ENCODE measurements at regions not wholly inside any gene's neighbourhood (a gene's known extent, or its start where the extent isn't known, plus 50 kb on each side); places are given as distances from the start of the nearest gene placed in this dataset.

- H3K4me3 ChIP-seq (replicated peaks in 1 of 2; ENCODE audit: low read depth in 1 of 2, low read length in 2 of 2): no peak overlapping the region
- H3K36me3 ChIP-seq (ENCODE audit: control insufficient read depth in 1 of 2, insufficient read depth in 2 of 2, low read length in 2 of 2): no peaks in the 10 kb centered on the region
- no peak overlapping the region for H3K4me2 ChIP-seq (ENCODE audit: low read length)
- ChIA-PET RAD21 (ENCODE audit: low non-redundant PET in 1 of 2, low total read pairs in 2 of 2, uncharacterized antibody in 2 of 2, unreplicated experiment in 2 of 2) (no interaction called here), CTCF (no interaction called here), POLR2A (no interaction called here)
- no peak overlapping the region for H2AFZ ChIP-seq (ENCODE audit: low read depth, low read length, poor library complexity, severe bottlenecking)
- H3K4me1 ChIP-seq (ENCODE audit: control insufficient read depth in 1 of 2, insufficient read depth in 2 of 2, low read length in 2 of 2): no peaks in the 10 kb centered on the region
- no peak for ATAC-seq
- H4K20me1 ChIP-seq (ENCODE audit: insufficient read depth): no peaks in the 10 kb centered on the region
- intact Hi-C loops (cut with micrococcal nuclease): loop anchor here (10.0 kb wide), 1 partner anchor 805 kb away; no protein-coding TSS in a partner anchor
- H3K9me3 ChIP-seq (ENCODE audit: control insufficient read depth in 1 of 2, insufficient read depth in 1 of 2, low read depth in 1 of 2, low read length in 2 of 2): no peaks in the 10 kb centered on the region
- no peak for DNase-seq (ENCODE audit: low read depth, low spot score)
- no peaks in the 10 kb centered on the region for H3K9me2 ChIP-seq (ENCODE audit: insufficient read depth)
- no peak for TF ChIP-seq ZNF274 (IDR thresholded peaks at IDR 0.05; ENCODE audit: low read depth, low read length)
- TF ChIP-seq, protein P1, sequence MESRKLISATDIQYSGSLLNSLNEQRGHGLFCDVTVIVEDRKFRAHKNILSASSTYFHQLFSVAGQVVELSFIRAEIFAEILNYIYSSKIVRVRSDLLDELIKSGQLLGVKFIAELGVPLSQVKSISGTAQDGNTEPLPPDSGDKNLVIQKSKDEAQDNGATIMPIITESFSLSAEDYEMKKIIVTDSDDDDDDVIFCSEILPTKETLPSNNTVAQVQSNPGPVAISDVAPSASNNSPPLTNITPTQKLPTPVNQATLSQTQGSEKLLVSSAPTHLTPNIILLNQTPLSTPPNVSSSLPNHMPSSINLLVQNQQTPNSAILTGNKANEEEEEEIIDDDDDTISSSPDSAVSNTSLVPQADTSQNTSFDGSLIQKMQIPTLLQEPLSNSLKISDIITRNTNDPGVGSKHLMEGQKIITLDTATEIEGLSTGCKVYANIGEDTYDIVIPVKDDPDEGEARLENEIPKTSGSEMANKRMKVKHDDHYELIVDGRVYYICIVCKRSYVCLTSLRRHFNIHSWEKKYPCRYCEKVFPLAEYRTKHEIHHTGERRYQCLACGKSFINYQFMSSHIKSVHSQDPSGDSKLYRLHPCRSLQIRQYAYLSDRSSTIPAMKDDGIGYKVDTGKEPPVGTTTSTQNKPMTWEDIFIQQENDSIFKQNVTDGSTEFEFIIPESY (IDR thresholded peaks at IDR 0.05; ENCODE audit: extremely low read depth, insufficient replicate concordance, low read length): no peak
- TF ChIP-seq ZFX (IDR thresholded peaks at IDR 0.05): no peak
- no peak for TF ChIP-seq SP1 (IDR thresholded peaks at IDR 0.05; ENCODE audit: low read depth)
- TF ChIP-seq, protein P2, sequence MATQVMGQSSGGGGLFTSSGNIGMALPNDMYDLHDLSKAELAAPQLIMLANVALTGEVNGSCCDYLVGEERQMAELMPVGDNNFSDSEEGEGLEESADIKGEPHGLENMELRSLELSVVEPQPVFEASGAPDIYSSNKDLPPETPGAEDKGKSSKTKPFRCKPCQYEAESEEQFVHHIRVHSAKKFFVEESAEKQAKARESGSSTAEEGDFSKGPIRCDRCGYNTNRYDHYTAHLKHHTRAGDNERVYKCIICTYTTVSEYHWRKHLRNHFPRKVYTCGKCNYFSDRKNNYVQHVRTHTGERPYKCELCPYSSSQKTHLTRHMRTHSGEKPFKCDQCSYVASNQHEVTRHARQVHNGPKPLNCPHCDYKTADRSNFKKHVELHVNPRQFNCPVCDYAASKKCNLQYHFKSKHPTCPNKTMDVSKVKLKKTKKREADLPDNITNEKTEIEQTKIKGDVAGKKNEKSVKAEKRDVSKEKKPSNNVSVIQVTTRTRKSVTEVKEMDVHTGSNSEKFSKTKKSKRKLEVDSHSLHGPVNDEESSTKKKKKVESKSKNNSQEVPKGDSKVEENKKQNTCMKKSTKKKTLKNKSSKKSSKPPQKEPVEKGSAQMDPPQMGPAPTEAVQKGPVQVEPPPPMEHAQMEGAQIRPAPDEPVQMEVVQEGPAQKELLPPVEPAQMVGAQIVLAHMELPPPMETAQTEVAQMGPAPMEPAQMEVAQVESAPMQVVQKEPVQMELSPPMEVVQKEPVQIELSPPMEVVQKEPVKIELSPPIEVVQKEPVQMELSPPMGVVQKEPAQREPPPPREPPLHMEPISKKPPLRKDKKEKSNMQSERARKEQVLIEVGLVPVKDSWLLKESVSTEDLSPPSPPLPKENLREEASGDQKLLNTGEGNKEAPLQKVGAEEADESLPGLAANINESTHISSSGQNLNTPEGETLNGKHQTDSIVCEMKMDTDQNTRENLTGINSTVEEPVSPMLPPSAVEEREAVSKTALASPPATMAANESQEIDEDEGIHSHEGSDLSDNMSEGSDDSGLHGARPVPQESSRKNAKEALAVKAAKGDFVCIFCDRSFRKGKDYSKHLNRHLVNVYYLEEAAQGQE (IDR thresholded peaks at IDR 0.05; ENCODE audit: low read depth): no peak
- TF ChIP-seq POLR2A (IDR thresholded peaks at IDR 0.05; ENCODE audit: borderline replicate concordance, extremely low read depth, insufficient read depth, insufficient read length): no peak
- no peak for TF ChIP-seq TCF7L2 (IDR thresholded peaks at IDR 0.05; ENCODE audit: borderline replicate concordance, extremely low read depth, insufficient read depth, insufficient read length)
- no peak for TF ChIP-seq CBX3 (IDR thresholded peaks at IDR 0.05; ENCODE audit: low read depth)
- TF ChIP-seq, protein P3, sequence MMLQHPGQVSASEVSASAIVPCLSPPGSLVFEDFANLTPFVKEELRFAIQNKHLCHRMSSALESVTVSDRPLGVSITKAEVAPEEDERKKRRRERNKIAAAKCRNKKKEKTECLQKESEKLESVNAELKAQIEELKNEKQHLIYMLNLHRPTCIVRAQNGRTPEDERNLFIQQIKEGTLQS (IDR thresholded peaks at IDR 0.05): no peak
- no peak for TF ChIP-seq EZH2 (IDR thresholded peaks at IDR 0.05)
- TF ChIP-seq CEBPB (IDR thresholded peaks at IDR 0.05; ENCODE audit: low read depth): no peak
- TF ChIP-seq, protein P4, sequence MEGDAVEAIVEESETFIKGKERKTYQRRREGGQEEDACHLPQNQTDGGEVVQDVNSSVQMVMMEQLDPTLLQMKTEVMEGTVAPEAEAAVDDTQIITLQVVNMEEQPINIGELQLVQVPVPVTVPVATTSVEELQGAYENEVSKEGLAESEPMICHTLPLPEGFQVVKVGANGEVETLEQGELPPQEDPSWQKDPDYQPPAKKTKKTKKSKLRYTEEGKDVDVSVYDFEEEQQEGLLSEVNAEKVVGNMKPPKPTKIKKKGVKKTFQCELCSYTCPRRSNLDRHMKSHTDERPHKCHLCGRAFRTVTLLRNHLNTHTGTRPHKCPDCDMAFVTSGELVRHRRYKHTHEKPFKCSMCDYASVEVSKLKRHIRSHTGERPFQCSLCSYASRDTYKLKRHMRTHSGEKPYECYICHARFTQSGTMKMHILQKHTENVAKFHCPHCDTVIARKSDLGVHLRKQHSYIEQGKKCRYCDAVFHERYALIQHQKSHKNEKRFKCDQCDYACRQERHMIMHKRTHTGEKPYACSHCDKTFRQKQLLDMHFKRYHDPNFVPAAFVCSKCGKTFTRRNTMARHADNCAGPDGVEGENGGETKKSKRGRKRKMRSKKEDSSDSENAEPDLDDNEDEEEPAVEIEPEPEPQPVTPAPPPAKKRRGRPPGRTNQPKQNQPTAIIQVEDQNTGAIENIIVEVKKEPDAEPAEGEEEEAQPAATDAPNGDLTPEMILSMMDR (IDR thresholded peaks at IDR 0.05 in 2 of 3, conservative IDR thresholded peaks at IDR 0.05 in 1 of 3; ENCODE audit: borderline replicate concordance in 1 of 3, insufficient read depth in 1 of 3, low read depth in 2 of 3, low read length in 2 of 3): no peak
- TF ChIP-seq EGR1 (IDR thresholded peaks at IDR 0.05; ENCODE audit: low read depth): no peak
- TF ChIP-seq EZH2phosphoT487 (IDR thresholded peaks at IDR 0.05; ENCODE audit: borderline replicate concordance): no peak
- TF ChIP-seq SIN3A (IDR thresholded peaks at IDR 0.05; ENCODE audit: low read depth): no peak
- no peak for TF ChIP-seq RAD21 (IDR thresholded peaks at IDR 0.05; ENCODE audit: low read depth)
- TF ChIP-seq ELF1 (IDR thresholded peaks at IDR 0.05; ENCODE audit: borderline replicate concordance, low read depth): no peak
- TF ChIP-seq JUND (IDR thresholded peaks at IDR 0.05): no peak
- BruUV-seq (replicated peaks): no TSS peak
- no peaks in the 10 kb centered on the region for H3K79me2 ChIP-seq (ENCODE audit: insufficient read depth, low read length)
- no peak overlapping the region for H3K27ac ChIP-seq (ENCODE audit: low read depth, low read length)
- H3K9ac ChIP-seq (ENCODE audit: low read length): no peak overlapping the region
- H3K27me3 ChIP-seq (ENCODE audit: insufficient read depth, low read length): peaks cover 18% of the 10 kb centered on the region
Observed at GRCh38 chr11:15810082-15810481, 546.3 kb downstream of the SOX6 start.

Measured in HCT116 (cell line).